ENCODE measurements at regions not wholly inside any gene's neighbourhood (a gene's known extent, or its start where the extent isn't known, plus 50 kb on each side); places are given as distances from the start of the nearest gene placed in this dataset.
A peak's percentile ranks its signal among the peaks of the same experiment; 100 is the strongest.

DNA sequence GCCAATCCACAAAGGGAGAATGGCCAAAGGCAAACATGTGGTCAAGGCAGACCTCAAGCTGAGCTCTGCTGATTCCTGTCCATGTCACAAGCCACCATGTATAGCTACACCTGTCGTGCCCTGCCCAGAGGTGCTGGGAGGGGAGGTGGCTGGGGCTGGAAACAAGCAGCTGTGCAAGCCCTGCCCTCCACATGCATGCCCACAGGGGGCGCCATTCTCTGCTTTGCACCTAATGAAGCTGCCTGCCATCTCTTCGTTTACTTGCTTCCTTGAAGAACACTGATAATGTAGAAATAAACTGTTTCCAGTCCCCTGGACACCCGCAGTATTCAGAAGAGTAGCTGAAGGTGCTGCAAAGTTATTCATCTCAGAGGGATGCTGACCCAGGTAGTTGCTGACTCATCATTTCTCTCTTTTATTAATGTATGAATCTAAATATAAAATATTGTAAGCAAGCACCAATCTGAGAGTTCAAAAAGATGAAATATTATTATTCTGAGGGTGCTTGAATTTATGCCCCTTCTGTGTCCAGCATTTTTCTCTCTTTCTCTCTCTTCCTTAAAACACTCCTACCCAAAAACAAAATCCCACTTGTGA lies 278.6 kb downstream of the ADGRA3 start:
- no peak for TF ChIP-seq EGR1 (IDR thresholded peaks at IDR 0.05)
- TF ChIP-seq TEAD4 (IDR thresholded peaks at IDR 0.05) = 0 out of 2 replicates have a peak, but pooled peaks have one; percentile 23
- peak; percentile 48 for TF ChIP-seq RAD21 (IDR thresholded peaks at IDR 0.05; ENCODE audit: low read depth)

DNA sequence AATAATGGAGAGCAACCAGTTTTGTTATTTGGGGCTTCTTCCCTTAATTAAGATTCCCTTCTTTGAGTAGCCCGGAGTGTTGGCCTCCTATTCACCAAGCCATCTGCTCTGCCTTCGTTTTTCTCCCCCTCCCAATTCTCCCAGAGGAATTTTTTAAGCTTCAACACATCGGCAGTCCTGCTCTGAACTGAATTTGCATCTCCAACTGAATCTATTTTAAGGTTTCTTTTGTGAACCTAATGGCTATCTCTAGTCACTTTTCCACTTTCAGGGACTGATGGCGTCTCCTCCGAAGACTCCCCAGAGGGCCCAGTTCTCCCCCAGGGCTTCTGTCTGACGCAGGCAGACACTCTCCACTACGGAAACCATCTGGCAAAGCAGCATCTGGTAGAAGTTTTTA lies 280.2 kb downstream of the ADGRA3 start:
- TF ChIP-seq YY1 (IDR thresholded peaks at IDR 0.05; ENCODE audit: low read depth) = no peak
- TF ChIP-seq TCF12 (IDR thresholded peaks at IDR 0.05; ENCODE audit: low read depth) = no peak
- TF ChIP-seq TAF1 (IDR thresholded peaks at IDR 0.05; ENCODE audit: low read depth) = no peak
- TF ChIP-seq CREB1 (IDR thresholded peaks at IDR 0.05; ENCODE audit: low read depth) = no peak
- TF ChIP-seq EP300 (IDR thresholded peaks at IDR 0.05; ENCODE audit: borderline replicate concordance) = no peak
- TF ChIP-seq RAD21 (IDR thresholded peaks at IDR 0.05; ENCODE audit: low read depth) = no peak
- TF ChIP-seq TEAD4 (IDR thresholded peaks at IDR 0.05) = no peak
- TF ChIP-seq ZBTB7A (IDR thresholded peaks at IDR 0.05; ENCODE audit: low read depth) = no peak
- TF ChIP-seq EGR1 (IDR thresholded peaks at IDR 0.05) = no peak
- TF ChIP-seq NFIC (IDR thresholded peaks at IDR 0.05) = no peak
- TF ChIP-seq FOXM1 (IDR thresholded peaks at IDR 0.05; ENCODE audit: borderline replicate concordance, low read depth) = no peak
- TF ChIP-seq, protein P1, sequence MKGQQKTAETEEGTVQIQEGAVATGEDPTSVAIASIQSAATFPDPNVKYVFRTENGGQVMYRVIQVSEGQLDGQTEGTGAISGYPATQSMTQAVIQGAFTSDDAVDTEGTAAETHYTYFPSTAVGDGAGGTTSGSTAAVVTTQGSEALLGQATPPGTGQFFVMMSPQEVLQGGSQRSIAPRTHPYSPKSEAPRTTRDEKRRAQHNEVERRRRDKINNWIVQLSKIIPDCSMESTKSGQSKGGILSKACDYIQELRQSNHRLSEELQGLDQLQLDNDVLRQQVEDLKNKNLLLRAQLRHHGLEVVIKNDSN (IDR thresholded peaks at IDR 0.05) = no peak
- no peak for TF ChIP-seq CEBPB (IDR thresholded peaks at IDR 0.05)
- TF ChIP-seq MAX (IDR thresholded peaks at IDR 0.05) = no peak
- TF ChIP-seq, protein P2, sequence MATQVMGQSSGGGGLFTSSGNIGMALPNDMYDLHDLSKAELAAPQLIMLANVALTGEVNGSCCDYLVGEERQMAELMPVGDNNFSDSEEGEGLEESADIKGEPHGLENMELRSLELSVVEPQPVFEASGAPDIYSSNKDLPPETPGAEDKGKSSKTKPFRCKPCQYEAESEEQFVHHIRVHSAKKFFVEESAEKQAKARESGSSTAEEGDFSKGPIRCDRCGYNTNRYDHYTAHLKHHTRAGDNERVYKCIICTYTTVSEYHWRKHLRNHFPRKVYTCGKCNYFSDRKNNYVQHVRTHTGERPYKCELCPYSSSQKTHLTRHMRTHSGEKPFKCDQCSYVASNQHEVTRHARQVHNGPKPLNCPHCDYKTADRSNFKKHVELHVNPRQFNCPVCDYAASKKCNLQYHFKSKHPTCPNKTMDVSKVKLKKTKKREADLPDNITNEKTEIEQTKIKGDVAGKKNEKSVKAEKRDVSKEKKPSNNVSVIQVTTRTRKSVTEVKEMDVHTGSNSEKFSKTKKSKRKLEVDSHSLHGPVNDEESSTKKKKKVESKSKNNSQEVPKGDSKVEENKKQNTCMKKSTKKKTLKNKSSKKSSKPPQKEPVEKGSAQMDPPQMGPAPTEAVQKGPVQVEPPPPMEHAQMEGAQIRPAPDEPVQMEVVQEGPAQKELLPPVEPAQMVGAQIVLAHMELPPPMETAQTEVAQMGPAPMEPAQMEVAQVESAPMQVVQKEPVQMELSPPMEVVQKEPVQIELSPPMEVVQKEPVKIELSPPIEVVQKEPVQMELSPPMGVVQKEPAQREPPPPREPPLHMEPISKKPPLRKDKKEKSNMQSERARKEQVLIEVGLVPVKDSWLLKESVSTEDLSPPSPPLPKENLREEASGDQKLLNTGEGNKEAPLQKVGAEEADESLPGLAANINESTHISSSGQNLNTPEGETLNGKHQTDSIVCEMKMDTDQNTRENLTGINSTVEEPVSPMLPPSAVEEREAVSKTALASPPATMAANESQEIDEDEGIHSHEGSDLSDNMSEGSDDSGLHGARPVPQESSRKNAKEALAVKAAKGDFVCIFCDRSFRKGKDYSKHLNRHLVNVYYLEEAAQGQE (IDR thresholded peaks at IDR 0.05; ENCODE audit: low read depth) = no peak

DNA sequence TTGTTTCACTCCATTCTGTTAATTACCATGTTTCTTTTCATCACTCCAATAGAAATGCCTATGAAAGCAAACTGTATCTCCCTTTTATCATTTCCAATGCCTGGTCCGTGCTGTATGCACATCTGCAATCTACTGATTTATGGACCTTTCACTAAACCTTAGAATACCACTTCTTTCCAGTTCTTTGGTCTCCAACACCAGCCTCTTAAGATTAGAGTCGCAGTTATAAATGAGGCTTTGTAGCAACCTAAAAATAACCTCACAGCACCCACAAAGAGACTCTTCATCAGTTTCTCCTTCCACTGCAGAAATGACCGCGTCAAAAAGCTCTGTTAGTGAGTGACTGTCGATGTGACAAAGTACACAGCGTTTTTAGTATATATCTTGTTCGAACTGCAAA lies 282.6 kb downstream of the ADGRA3 start:
- TF ChIP-seq NFIC (IDR thresholded peaks at IDR 0.05) = no peak
- TF ChIP-seq RAD21 (IDR thresholded peaks at IDR 0.05; ENCODE audit: low read depth) = no peak
- TF ChIP-seq ZBTB7A (IDR thresholded peaks at IDR 0.05; ENCODE audit: low read depth) = no peak
- TF ChIP-seq, protein P1 (IDR thresholded peaks at IDR 0.05) = no peak
- no peak for TF ChIP-seq MAX (IDR thresholded peaks at IDR 0.05)
- no peak for TF ChIP-seq TAF1 (IDR thresholded peaks at IDR 0.05; ENCODE audit: low read depth)
- no peak for TF ChIP-seq FOXM1 (IDR thresholded peaks at IDR 0.05; ENCODE audit: borderline replicate concordance, low read depth)
- no peak for TF ChIP-seq CEBPB (IDR thresholded peaks at IDR 0.05)
- TF ChIP-seq TEAD4 (IDR thresholded peaks at IDR 0.05) = no peak

DNA sequence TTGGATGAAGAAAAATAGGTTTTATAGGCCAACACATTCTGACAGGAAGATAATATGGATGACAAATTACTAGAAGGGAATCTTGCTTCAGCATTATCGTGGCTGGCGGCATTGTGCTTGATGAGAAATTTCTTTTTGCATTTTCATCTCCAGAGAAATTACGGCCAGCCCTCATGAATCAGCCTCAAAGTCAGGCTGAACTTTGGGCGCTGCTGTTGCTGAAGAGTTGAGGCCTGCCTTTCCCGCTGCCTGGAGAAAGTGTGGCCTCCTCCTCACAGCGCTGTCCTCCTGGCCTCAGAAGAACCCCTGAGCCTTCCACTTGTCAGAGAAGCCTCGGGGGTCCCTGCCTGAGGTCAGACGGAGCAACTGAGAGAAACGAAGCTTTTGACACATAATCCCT lies 272.4 kb upstream of the KCNIP4 start:
- TF ChIP-seq EP300 (IDR thresholded peaks at IDR 0.05; ENCODE audit: borderline replicate concordance) = no peak
- no peak for TF ChIP-seq ZBTB7A (IDR thresholded peaks at IDR 0.05; ENCODE audit: low read depth)
- TF ChIP-seq, protein P1 (IDR thresholded peaks at IDR 0.05) = no peak
- no peak for TF ChIP-seq TEAD4 (IDR thresholded peaks at IDR 0.05)
- TF ChIP-seq CREB1 (IDR thresholded peaks at IDR 0.05; ENCODE audit: low read depth) = no peak
- no peak for TF ChIP-seq MAX (IDR thresholded peaks at IDR 0.05)
- TF ChIP-seq NFIC (IDR thresholded peaks at IDR 0.05) = no peak
- no peak for TF ChIP-seq CEBPB (IDR thresholded peaks at IDR 0.05)
- no peak for TF ChIP-seq FOXM1 (IDR thresholded peaks at IDR 0.05; ENCODE audit: borderline replicate concordance, low read depth)
- TF ChIP-seq EGR1 (IDR thresholded peaks at IDR 0.05) = no peak
- no peak for TF ChIP-seq TAF1 (IDR thresholded peaks at IDR 0.05; ENCODE audit: low read depth)
- TF ChIP-seq TCF12 (IDR thresholded peaks at IDR 0.05; ENCODE audit: low read depth) = no peak
- no peak for TF ChIP-seq YY1 (IDR thresholded peaks at IDR 0.05; ENCODE audit: low read depth)

DNA sequence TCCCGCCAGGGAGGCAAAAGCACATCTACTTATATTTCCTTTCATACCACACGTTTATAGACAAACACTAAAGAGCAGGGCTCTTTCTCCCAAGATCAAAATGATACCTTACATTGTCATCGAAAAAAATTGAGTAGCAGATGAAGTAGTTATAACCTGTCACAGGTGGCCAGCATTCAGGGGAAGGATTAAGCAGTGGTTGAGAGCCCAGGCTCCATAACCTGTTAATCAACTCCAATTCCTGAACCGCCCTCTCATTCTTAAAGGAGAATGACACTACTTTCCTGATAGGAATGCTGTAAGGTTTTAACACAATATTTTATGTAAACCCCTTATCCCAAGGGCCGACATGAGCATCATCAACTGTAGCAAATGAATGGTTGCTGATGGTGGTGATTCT lies 268.9 kb upstream of the KCNIP4 start:
- TF ChIP-seq FOXM1 (IDR thresholded peaks at IDR 0.05; ENCODE audit: borderline replicate concordance, low read depth) = no peak
- no peak for TF ChIP-seq ZBTB7A (IDR thresholded peaks at IDR 0.05; ENCODE audit: low read depth)
- no peak for TF ChIP-seq EP300 (IDR thresholded peaks at IDR 0.05; ENCODE audit: borderline replicate concordance)
- no peak for TF ChIP-seq CREB1 (IDR thresholded peaks at IDR 0.05; ENCODE audit: low read depth)
- no peak for TF ChIP-seq NFIC (IDR thresholded peaks at IDR 0.05)
- TF ChIP-seq EGR1 (IDR thresholded peaks at IDR 0.05) = no peak
- TF ChIP-seq, protein P1 (IDR thresholded peaks at IDR 0.05) = no peak
- no peak for TF ChIP-seq YY1 (IDR thresholded peaks at IDR 0.05; ENCODE audit: low read depth)
- no peak for TF ChIP-seq TAF1 (IDR thresholded peaks at IDR 0.05; ENCODE audit: low read depth)
- TF ChIP-seq, protein P2 (IDR thresholded peaks at IDR 0.05; ENCODE audit: low read depth) = no peak

Data from Ishikawa (cell line).